HCT116 (cell line): ENCODE measurements at regions not wholly inside any gene's neighbourhood (a gene's known extent, or its start where the extent isn't known, plus 50 kb on each side); places are given as distances from the start of the nearest gene placed in this dataset.

ENCODE experiments used
- ATAC-seq: fragments of 200-7000 bp; cut with Tn5 transposase; 2 replicates; pipeline ENCODE4 v1.9.1; 2020; ENCODE audit warnings: mild to moderate bottlenecking, moderate library complexity
- BruUV-seq: library from RNA; stranded (reverse); fragments of 400-500 nt; replicated peaks from 2 replicates; lab custom pipeline; 2021; lab: Mats Ljungman, UMichigan
- CTCF ChIA-PET: fragments of 300-600 bp; sonication (Branson Sonifier 250); formaldehyde crosslinking; loops from one replicate; lab custom pipeline; 2021; ENCODE audit warnings: antibody characterized with exemption; lab: Charles Lee
- POLR2A ChIA-PET: fragments of 300-600, 350-600 bp; sonication (Branson Sonifier 250); formaldehyde crosslinking; loops from one replicate; lab custom pipeline; 2021; ENCODE audit warnings: antibody characterized with exemption; lab: Charles Lee
- RAD21 ChIA-PET, 2 experiments: fragments of 300-600 bp; sonication (Branson Sonifier 250); formaldehyde crosslinking; loops; one replicate each; lab custom pipeline; 2023; ENCODE audit warnings: low total read pairs in 2 of 2; ENCODE audit not compliant: uncharacterized antibody in 2 of 2, unreplicated experiment in 2 of 2, low non-redundant PET in 1 of 2; lab: Charles Lee
- DNase-seq: peaks from one replicate; pipeline ENCODE4 v3.0.0-alpha.2; 2010; ENCODE audit warnings: low read depth, low spot score
- H2AFZ ChIP-seq: fragments of 200-600 bp; shearing (Covaris generic), sonication (generic); 2 replicates; pipeline ENCODE4 v1.6.1; 2017; ENCODE audit warnings: low read depth, mixed run types, mixed read lengths, antibody characterized with exemption, low read length; ENCODE audit not compliant: poor library complexity, severe bottlenecking
- H3K27ac ChIP-seq: 2 replicates; pipeline ENCODE4 v1.5.1; 2012; ENCODE audit warnings: low read depth, low read length
- H3K27me3 ChIP-seq: fragments of 200-600 bp; sonication (generic); 2 replicates; pipeline ENCODE4 v1.6.1; 2016; ENCODE audit warnings: mixed run types, low read length, mixed read lengths; ENCODE audit not compliant: insufficient read depth
- H3K36me3 ChIP-seq, 2 experiments: fragments of 200-500 bp in 1 of 2; fragments of 200-600 bp in 1 of 2; sonication (Bioruptor generic) in 1 of 2; sonication (generic) in 1 of 2; 2 replicates each; pipeline versions ENCODE4 v1.5.1 to v1.6.1; 2014 to 2016; ENCODE audit warnings: low read length in 2 of 2, inconsistent platforms in 1 of 2, mixed read lengths in 1 of 2, mixed run types in 1 of 2; ENCODE audit not compliant: insufficient read depth in 2 of 2, control insufficient read depth in 1 of 2
- H3K4me1 ChIP-seq, 2 experiments: fragments of 200-600 bp in 1 of 2; sonication (generic) in 1 of 2; 2 replicates each; pipeline versions ENCODE4 v1.5.1 to v1.6.1; 2012 to 2017; ENCODE audit warnings: low read length in 2 of 2, inconsistent platforms in 1 of 2, mild to moderate bottlenecking in 1 of 2, mixed read lengths in 1 of 2, mixed run types in 1 of 2, moderate library complexity in 1 of 2; ENCODE audit not compliant: insufficient read depth in 2 of 2, control insufficient read depth in 1 of 2
- H3K4me2 ChIP-seq: fragments of 200-600 bp; sonication (generic); 2 replicates; pipeline ENCODE4 v1.6.1; 2017; ENCODE audit warnings: mixed run types, low read length, mixed read lengths
- H3K4me3 ChIP-seq, 2 experiments: fragments of 200-600 bp in 1 of 2; sonication (generic) in 1 of 2; replicated peaks in 1 of 2; 2 replicates each; pipeline ENCODE4 v1.5.1; 2011 to 2016; ENCODE audit warnings: low read length in 2 of 2, control low read depth in 1 of 2, low read depth in 1 of 2, mild to moderate bottlenecking in 1 of 2, mixed read lengths in 1 of 2, mixed run types in 1 of 2
- H3K79me2 ChIP-seq: fragments of 200-600 bp; sonication (generic); 2 replicates; pipeline ENCODE4 v1.6.1; 2017; ENCODE audit warnings: mild to moderate bottlenecking, mixed run types, low read length, moderate library complexity, mixed read lengths; ENCODE audit not compliant: insufficient read depth
- H3K9ac ChIP-seq: fragments of 200-600 bp; sonication (generic); 2 replicates; pipeline ENCODE4 v1.6.1; 2016; ENCODE audit warnings: low read length, mixed read lengths
- H3K9me2 ChIP-seq: fragments of 200-600 bp; sonication (generic), shearing (Covaris generic); 2 replicates; pipeline ENCODE4 v1.6.1; 2017; ENCODE audit warnings: mixed run types, mild to moderate bottlenecking, moderate library complexity; ENCODE audit not compliant: insufficient read depth
- H3K9me3 ChIP-seq, 2 experiments: fragments of 200-500 bp in 1 of 2; fragments of 200-600 bp in 1 of 2; sonication (Bioruptor generic) in 1 of 2; sonication (generic) in 1 of 2; 2 replicates each; pipeline ENCODE4 v1.6.1; 2014 to 2017; ENCODE audit warnings: low read length in 2 of 2, mixed read lengths in 2 of 2, inconsistent platforms in 1 of 2, low read depth in 1 of 2, mild to moderate bottlenecking in 1 of 2, mixed run types in 1 of 2, moderate library complexity in 1 of 2; ENCODE audit not compliant: control insufficient read depth in 1 of 2, insufficient read depth in 1 of 2
- H4K20me1 ChIP-seq: fragments of 200-600 bp; sonication (generic), shearing (Covaris generic); 2 replicates; pipeline ENCODE4 v1.6.1; 2017; ENCODE audit warnings: mixed run types, mild to moderate bottlenecking, moderate library complexity; ENCODE audit not compliant: insufficient read depth
- CBX3 ChIP-seq: IDR thresholded peaks from 2 replicates; pipeline ENCODE4 v1.6.1; 2012; ENCODE audit warnings: low read depth
- CEBPB ChIP-seq: IDR thresholded peaks from 2 replicates; pipeline ENCODE4 v1.6.1; 2012; ENCODE audit warnings: low read depth
- EGR1 ChIP-seq: IDR thresholded peaks from 2 replicates; pipeline ENCODE4 v1.6.1; 2012; ENCODE audit warnings: low read depth
- EZH2 ChIP-seq: fragments of 200-600 bp; sonication (generic); IDR thresholded peaks from 2 replicates; pipeline ENCODE4 v1.6.1; 2017; ENCODE audit warnings: antibody characterized with exemption, mixed run types
- JUND ChIP-seq: IDR thresholded peaks from 2 replicates; pipeline ENCODE4 v1.6.1; 2012
- POLR2A ChIP-seq: IDR thresholded peaks from 2 replicates; pipeline ENCODE4 v1.7.0; 2011; ENCODE audit warnings: borderline replicate concordance; ENCODE audit not compliant: insufficient read depth, insufficient read length; ENCODE audit errors: extremely low read depth
- POLR2AphosphoS5 ChIP-seq: IDR thresholded peaks from 2 replicates; pipeline ENCODE4 v1.6.1; 2011; ENCODE audit warnings: mild to moderate bottlenecking, low read depth, low read length, moderate library complexity
- RAD21 ChIP-seq: IDR thresholded peaks from 2 replicates; pipeline ENCODE4 v1.6.1; 2012; ENCODE audit warnings: low read depth, mild to moderate bottlenecking
- SIN3A ChIP-seq: IDR thresholded peaks from 2 replicates; pipeline ENCODE4 v1.6.1; 2012; ENCODE audit warnings: low read depth
- SP1 ChIP-seq: IDR thresholded peaks from 2 replicates; pipeline ENCODE4 v1.6.1; 2012; ENCODE audit warnings: low read depth
- SRF ChIP-seq: IDR thresholded peaks from 2 replicates; pipeline ENCODE4 v1.6.1; 2012; ENCODE audit warnings: low read depth
- TCF7L2 ChIP-seq: IDR thresholded peaks from 2 replicates; pipeline ENCODE4 v1.7.0; 2011; ENCODE audit warnings: borderline replicate concordance, inconsistent platforms; ENCODE audit not compliant: insufficient read depth, insufficient read length; ENCODE audit errors: extremely low read depth
- ZFX ChIP-seq: fragments of 450-650 bp; IDR thresholded peaks from 2 replicates; pipeline ENCODE4 v1.6.1; 2017
- ZNF274 ChIP-seq: fragments of 200-500 bp; sonication (Bioruptor generic); IDR thresholded peaks from 2 replicates; pipeline ENCODE4 v1.6.1; 2014; ENCODE audit warnings: mild to moderate bottlenecking, low read depth, low read length, inconsistent platforms
- intact Hi-C: fragments of 100-400 bp; cut with micrococcal nuclease; formaldehyde crosslinking; loops from 2 replicates; pipeline ENCODE4 v1.10.0; 2022
- TF ChIP-seq, protein P1 (sequence below): IDR thresholded peaks from 2 replicates; pipeline ENCODE4 v1.6.1; 2011; ENCODE audit warnings: mild to moderate bottlenecking, low read length, moderate library complexity; ENCODE audit not compliant: insufficient replicate concordance; ENCODE audit errors: extremely low read depth
- TF ChIP-seq, protein P2 (sequence below): IDR thresholded peaks from 2 replicates; pipeline ENCODE4 v1.6.1; 2012
- TF ChIP-seq, protein P3 (sequence below): IDR thresholded peaks from 2 replicates; pipeline ENCODE4 v1.6.1; 2012

DNA sequence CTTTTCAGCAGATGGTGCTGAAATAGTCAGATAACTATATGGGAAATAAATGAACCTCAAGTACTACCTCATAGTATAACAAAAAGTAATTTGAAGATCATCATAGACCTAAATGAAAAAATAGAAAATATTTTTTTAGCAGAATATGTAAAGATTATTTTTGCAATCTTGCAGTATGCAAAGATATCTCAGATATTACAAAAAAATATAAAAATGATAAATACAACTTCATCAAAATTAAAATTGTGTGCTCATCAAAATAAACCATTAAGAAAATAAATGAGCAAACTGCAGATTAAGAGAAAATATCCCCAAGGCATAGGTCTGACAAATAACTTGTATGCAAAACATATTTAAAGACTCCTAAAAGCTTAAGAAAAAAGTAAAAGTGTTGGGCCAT is 83.4 kb upstream of the KCND2 start:
- Histone ChIP-seq H3K9ac (no peak overlapping the region), H3K9me2 (no peaks in the 10 kb centered on the region), H3K79me2 (no peaks in the 10 kb centered on the region), H3K36me3 (no peaks in the 10 kb centered on the region), H3K9me3 (no peaks in the 10 kb centered on the region), H3K27me3 (no peaks in the 10 kb centered on the region), H4K20me1 (no peaks in the 10 kb centered on the region), H3K4me2 (no peak overlapping the region), H2AFZ (no peak overlapping the region), H3K4me1 (no peaks in the 10 kb centered on the region), H3K27ac (no peak overlapping the region), H3K4me3 (no peak overlapping the region)
- DNase-seq (no peak), ATAC-seq (no peak)
- TF ChIP-seq SRF (no peak), TCF7L2 (no peak), JUND (no peak), EZH2 (no peak), SIN3A (no peak), SP1 (no peak), EGR1 (no peak), POLR2A (no peak), ZFX (no peak), CBX3 (no peak), POLR2AphosphoS5 (no peak), ZNF274 (no peak), CEBPB (no peak), RAD21 (no peak)
- TF ChIP-seq, protein P1, sequence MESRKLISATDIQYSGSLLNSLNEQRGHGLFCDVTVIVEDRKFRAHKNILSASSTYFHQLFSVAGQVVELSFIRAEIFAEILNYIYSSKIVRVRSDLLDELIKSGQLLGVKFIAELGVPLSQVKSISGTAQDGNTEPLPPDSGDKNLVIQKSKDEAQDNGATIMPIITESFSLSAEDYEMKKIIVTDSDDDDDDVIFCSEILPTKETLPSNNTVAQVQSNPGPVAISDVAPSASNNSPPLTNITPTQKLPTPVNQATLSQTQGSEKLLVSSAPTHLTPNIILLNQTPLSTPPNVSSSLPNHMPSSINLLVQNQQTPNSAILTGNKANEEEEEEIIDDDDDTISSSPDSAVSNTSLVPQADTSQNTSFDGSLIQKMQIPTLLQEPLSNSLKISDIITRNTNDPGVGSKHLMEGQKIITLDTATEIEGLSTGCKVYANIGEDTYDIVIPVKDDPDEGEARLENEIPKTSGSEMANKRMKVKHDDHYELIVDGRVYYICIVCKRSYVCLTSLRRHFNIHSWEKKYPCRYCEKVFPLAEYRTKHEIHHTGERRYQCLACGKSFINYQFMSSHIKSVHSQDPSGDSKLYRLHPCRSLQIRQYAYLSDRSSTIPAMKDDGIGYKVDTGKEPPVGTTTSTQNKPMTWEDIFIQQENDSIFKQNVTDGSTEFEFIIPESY, result no peak
- TF ChIP-seq, protein P2, sequence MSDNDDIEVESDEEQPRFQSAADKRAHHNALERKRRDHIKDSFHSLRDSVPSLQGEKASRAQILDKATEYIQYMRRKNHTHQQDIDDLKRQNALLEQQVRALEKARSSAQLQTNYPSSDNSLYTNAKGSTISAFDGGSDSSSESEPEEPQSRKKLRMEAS, result no peak
- TF ChIP-seq, protein P3, sequence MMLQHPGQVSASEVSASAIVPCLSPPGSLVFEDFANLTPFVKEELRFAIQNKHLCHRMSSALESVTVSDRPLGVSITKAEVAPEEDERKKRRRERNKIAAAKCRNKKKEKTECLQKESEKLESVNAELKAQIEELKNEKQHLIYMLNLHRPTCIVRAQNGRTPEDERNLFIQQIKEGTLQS, result no peak
- no TSS peak for BruUV-seq
- ChIA-PET POLR2A (no interaction called here), CTCF (no interaction called here), RAD21 (no interaction called here)
- intact Hi-C loops, result no loop called here
